ENCODE measurements at regions not wholly inside any gene's neighbourhood (a gene's known extent, or its start where the extent isn't known, plus 50 kb on each side); places are given as distances from the start of the nearest gene placed in this dataset.

GRCh38 chr14:101022916-101023435, 119.5 kb upstream of the RTL1 start:
- in situ Hi-C loops (cut with MboI; ENCODE audit: low sequenced_read_pairs) = no loop called here

- in situ Hi-C loops (cut with MboI; ENCODE audit: low sequenced_read_pairs) = no loop called here
Measured at GRCh38 chr14:101024686-101025085, 121.2 kb upstream of the RTL1 start.

GRCh38 chr14:101025131-101025530, 121.6 kb upstream of the RTL1 start:
- in situ Hi-C loops (cut with MboI; ENCODE audit: low sequenced_read_pairs) = no loop called here

GRCh38 chr14:101025696-101026095, 122.2 kb upstream of the RTL1 start:
- in situ Hi-C loops (cut with MboI; ENCODE audit: low sequenced_read_pairs) = no loop called here

- in situ Hi-C loops (cut with MboI; ENCODE audit: low sequenced_read_pairs) = no loop called here
Measured at GRCh38 chr14:101026341-101026740, 122.8 kb upstream of the RTL1 start.

GRCh38 chr14:101027291-101027690, 123.8 kb upstream of the RTL1 start:
- in situ Hi-C loops (cut with MboI; ENCODE audit: low sequenced_read_pairs) = no loop called here

GRCh38 chr14:101027966-101028365, 124.4 kb upstream of the RTL1 start:
- in situ Hi-C loops (cut with MboI; ENCODE audit: low sequenced_read_pairs) = no loop called here

- in situ Hi-C loops (cut with MboI; ENCODE audit: low sequenced_read_pairs) = no loop called here
Measured at GRCh38 chr14:101028971-101029667, 125.6 kb upstream of the RTL1 start.

- in situ Hi-C loops (cut with MboI; ENCODE audit: low sequenced_read_pairs) = no loop called here
Measured at GRCh38 chr14:101029668-101030290, 126.3 kb upstream of the RTL1 start.

GRCh38 chr14:101030586-101030985, 127.1 kb upstream of the RTL1 start:
- in situ Hi-C loops (cut with MboI; ENCODE audit: low sequenced_read_pairs) = no loop called here

GRCh38 chr14:101031186-101031585, 127.7 kb upstream of the RTL1 start:
- in situ Hi-C loops (cut with MboI; ENCODE audit: low sequenced_read_pairs) = no loop called here

GRCh38 chr14:101031721-101032120, 128.2 kb upstream of the RTL1 start:
- in situ Hi-C loops (cut with MboI; ENCODE audit: low sequenced_read_pairs) = no loop called here

- in situ Hi-C loops (cut with MboI; ENCODE audit: low sequenced_read_pairs) = no loop called here
Measured at GRCh38 chr14:101032433-101032832, 128.9 kb upstream of the RTL1 start.

GRCh38 chr14:101033006-101033405, 129.5 kb upstream of the RTL1 start:
- in situ Hi-C loops (cut with MboI; ENCODE audit: low sequenced_read_pairs) = no loop called here

GRCh38 chr14:101033446-101034165, 130.1 kb upstream of the RTL1 start:
- in situ Hi-C loops (cut with MboI; ENCODE audit: low sequenced_read_pairs) = no loop called here

- in situ Hi-C loops (cut with MboI; ENCODE audit: low sequenced_read_pairs) = no loop called here
Measured at GRCh38 chr14:101034986-101035385, 131.5 kb upstream of the RTL1 start.

- in situ Hi-C loops (cut with MboI; ENCODE audit: low sequenced_read_pairs) = no loop called here
Measured at GRCh38 chr14:101035466-101036225, 132.1 kb upstream of the RTL1 start.

GRCh38 chr14:101037021-101037817, 133.7 kb upstream of the RTL1 start:
- in situ Hi-C loops (cut with MboI; ENCODE audit: low sequenced_read_pairs) = no loop called here

- in situ Hi-C loops (cut with MboI; ENCODE audit: low sequenced_read_pairs) = no loop called here
Measured at GRCh38 chr14:101039031-101039754, 135.7 kb upstream of the RTL1 start.

GRCh38 chr14:101039755-101040138, 136.2 kb upstream of the RTL1 start:
- in situ Hi-C loops (cut with MboI; ENCODE audit: low sequenced_read_pairs) = no loop called here

All from HL-60/S4 (cell line).